Sigmoid colon (tissue), 6 donors: ENCODE measurements at regions not wholly inside any gene's neighbourhood (a gene's known extent, or its start where the extent isn't known, plus 50 kb on each side); places are given as distances from the start of the nearest gene placed in this dataset.
"Not testable (repeated sequence)": the region's sequence is repeated elsewhere in the genome, so short reads cannot be mapped to it uniquely, and the experiment has no call there.

Experiments used
- DNase-seq: peaks from one replicate; pipeline ENCODE4 v3.0.0-alpha.2; 2019
- H3K27ac ChIP-seq, 4 donors: fragments of 200-600 bp; sonication (generic); one replicate each; pipeline ENCODE4 v1.5.1; 2016 to 2019; ENCODE audit warnings: mild to moderate bottlenecking in 1 of 4
- H3K27me3 ChIP-seq, 3 donors: fragments of 200-600 bp; sonication (generic); one replicate each; pipeline ENCODE4 v1.5.1; 2019; ENCODE audit warnings: mild to moderate bottlenecking in 1 of 3
- H3K36me3 ChIP-seq, 4 donors: fragments of 200-600 bp; sonication (generic); one replicate each; pipeline ENCODE4 v1.5.1; 2016 to 2019
- H3K4me1 ChIP-seq, 4 donors: fragments of 200-600 bp; sonication (generic); one replicate each; pipeline ENCODE4 v1.5.1; 2017 to 2019
- H3K4me3 ChIP-seq, 4 donors: fragments of 200-600 bp; sonication (generic); one replicate each; pipeline ENCODE4 v1.5.1; 2017 to 2019; ENCODE audit warnings: mild to moderate bottlenecking in 2 of 4, moderate library complexity in 1 of 4
- H3K9me3 ChIP-seq, 4 donors: fragments of 200-600 bp in 3 of 4; sonication (generic) in 3 of 4; one replicate each; pipeline versions ENCODE4 v1.5.1 to v1.6.1; 2013 to 2019
- EP300 ChIP-seq, 4 donors: sonication (generic); formaldehyde crosslinking; IDR thresholded peaks; one replicate each; pipeline ENCODE4 v1.6.1; 2017; ENCODE audit warnings: antibody characterized with exemption in 4 of 4
- POLR2A ChIP-seq, 2 donors: fragments of 450-650 bp; IDR thresholded peaks; one replicate each; pipeline ENCODE4 v1.6.1; 2016; ENCODE audit warnings: antibody characterized with exemption in 2 of 2, mild to moderate bottlenecking in 2 of 2, moderate library complexity in 2 of 2
- POLR2AphosphoS5 ChIP-seq, 4 donors: sonication (generic); formaldehyde crosslinking; IDR thresholded peaks; one replicate each; pipeline ENCODE4 v1.6.1; 2017; ENCODE audit warnings: antibody characterized with exemption in 4 of 4
- WGBS, 2 donors: extraction: QIAGEN DNeasy Blood & Tissue Kit; methylation state at CpG; one replicate each; pipeline ENCODE4 v1.1.7; 2013; 5-methylcytosine and 5-hydroxymethylcytosine counted together
- intact Hi-C: fragments of 100-400 bp; cut with DNase I; formaldehyde crosslinking; loops from one replicate; pipeline ENCODE4 v1.15.1; 2023
- TF ChIP-seq, protein P1 (sequence below), 4 experiments: fragments of 450-650 bp in 3 of 4; fragments of 200-600 bp in 1 of 4; IDR thresholded peaks; one replicate each; pipeline ENCODE4 v1.5.1; 2016 to 2019; ENCODE audit warnings: antibody characterized with exemption in 4 of 4, mild to moderate bottlenecking in 3 of 4, moderate library complexity in 2 of 4
- donor health status: healthy with polysubstance abuse.
- donor health status: healthy.

DNA sequence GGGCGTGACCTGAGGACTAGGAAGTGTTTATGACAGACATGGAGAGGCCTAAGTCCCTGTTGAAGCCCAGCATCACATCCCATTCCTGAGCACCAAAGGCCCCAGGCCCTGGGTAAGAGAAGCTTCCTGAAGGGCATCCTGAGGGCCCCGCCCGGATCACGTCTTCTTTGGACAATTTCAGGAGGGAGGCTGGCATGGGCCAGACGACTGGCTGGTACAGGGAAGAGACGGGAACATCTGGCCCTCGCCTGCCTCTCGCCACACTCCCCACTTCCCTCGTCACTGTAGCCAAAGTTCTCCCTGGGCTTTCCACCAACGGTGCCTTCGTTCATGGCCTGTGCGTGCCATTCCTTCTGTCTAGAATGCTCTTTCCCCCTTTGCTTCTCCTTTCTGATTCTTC is 128.1 kb downstream of the LRRC37A3 start:
- H3K27ac ChIP-seq, H3K4me3 ChIP-seq, H3K9me3 ChIP-seq, DNase-seq, intact Hi-C loops, H3K4me1 ChIP-seq: not testable (repeated sequence)
- peaks cover 0 to 17% (median 0%) of the 10 kb centered on the region in 3 donors for H3K27me3 ChIP-seq
- H3K36me3 ChIP-seq: peaks cover 0 to 37% (median 6%) of the 10 kb centered on the region in 4 donors
- WGBS, 2 donors: 90 to 93% methylated on average over 12 of the region's 12 CpGs

DNA sequence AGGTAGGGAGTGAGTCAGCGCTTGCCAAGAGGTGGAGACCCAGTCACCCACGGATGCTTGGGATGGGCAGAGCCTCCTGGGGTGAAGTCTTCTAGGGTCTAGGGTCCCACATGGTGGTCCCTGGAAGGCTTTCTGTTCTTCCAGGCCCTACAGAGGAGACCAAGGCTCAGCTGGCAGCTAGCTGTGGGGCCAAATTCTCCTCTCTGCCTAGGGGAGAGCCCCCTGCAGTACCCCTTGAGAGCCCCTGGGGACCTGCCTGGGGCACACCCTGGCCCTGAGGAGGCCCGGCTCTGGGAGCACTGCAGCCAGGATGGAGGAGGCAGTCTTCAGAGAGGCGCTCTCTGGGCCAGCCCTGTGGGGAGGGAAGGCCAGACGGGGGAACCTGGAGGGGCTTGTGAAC is 128.6 kb upstream of the SMURF2 start:
- H3K9me3 ChIP-seq, H3K4me1 ChIP-seq, H3K27ac ChIP-seq, H3K4me3 ChIP-seq, intact Hi-C loops: not testable (repeated sequence)
- Histone ChIP-seq H3K36me3 (peaks cover under 1 to 42% (median 11%) of the 10 kb centered on the region in 4 donors), H3K27me3 (peaks cover 0 to 22% (median 4%) of the 10 kb centered on the region in 3 donors)
- 90 to 91% methylated on average over 5 of the region's 5 CpGs for WGBS, 2 donors
- peak; percentile 26 for DNase-seq

DNA sequence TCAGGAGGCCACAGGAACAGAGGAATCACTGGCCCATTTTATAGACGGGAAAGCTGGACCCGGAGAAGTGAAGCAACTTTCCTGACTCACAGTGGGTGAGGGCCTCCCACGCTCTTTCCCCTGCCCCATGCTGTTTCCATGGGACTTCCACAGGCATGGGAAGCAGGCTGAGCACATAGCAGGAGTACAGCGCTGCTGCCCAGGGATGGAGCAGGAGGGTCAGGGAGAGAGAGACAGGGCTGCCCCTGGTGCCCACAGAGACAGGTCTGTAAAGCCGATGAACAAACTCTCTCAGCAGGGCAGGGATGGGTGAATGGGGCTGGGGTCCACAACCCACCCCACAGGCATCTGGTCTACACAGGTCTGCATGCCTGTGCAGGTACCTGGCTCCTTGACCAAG is 128.1 kb upstream of the SMURF2 start:
- intact Hi-C loops, H3K4me1 ChIP-seq, H3K9me3 ChIP-seq, H3K27ac ChIP-seq, H3K4me3 ChIP-seq: not testable (repeated sequence)
- peaks cover 0 to 27% (median 9%) of the 10 kb centered on the region in 3 donors for H3K27me3 ChIP-seq
- WGBS, 2 donors: 96 to 97% methylated on average over 5 of the region's 5 CpGs
- DNase-seq: peak; percentile 45
- H3K36me3 ChIP-seq: peaks cover 5 to 47% (median 13%) of the 10 kb centered on the region in 4 donors

DNA sequence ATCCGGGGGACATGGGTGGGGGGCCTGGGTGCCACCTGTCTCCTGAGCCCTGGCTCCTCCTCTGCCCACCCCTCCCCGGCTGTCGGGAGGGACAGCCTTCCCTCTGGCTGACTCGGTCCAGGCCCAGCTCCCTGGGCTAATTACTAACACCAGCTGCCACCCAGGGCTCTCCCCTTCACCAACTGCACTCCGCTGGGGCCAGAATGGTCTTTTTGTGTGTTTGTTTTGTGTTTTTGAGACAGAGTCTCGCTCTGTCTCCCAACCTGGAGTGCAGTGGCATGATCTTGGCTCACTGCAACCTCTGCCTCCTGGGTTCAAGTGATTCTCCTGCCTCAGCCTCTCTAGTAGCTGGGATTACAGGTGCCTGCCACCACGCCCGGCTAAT is 126.9 kb upstream of the SMURF2 start:
- peak; percentile 25 for DNase-seq
- Histone ChIP-seq H3K36me3 (peaks cover 9 to 49% (median 22%) of the 10 kb centered on the region in 4 donors), H3K27me3 (peaks cover 0 to 38% (median 21%) of the 10 kb centered on the region in 3 donors)
- WGBS, 2 donors: 90 to 92% methylated on average over 8 of the region's 8 CpGs
- H3K27ac ChIP-seq, H3K4me1 ChIP-seq, H3K4me3 ChIP-seq, intact Hi-C loops, H3K9me3 ChIP-seq: not testable (repeated sequence)

DNA sequence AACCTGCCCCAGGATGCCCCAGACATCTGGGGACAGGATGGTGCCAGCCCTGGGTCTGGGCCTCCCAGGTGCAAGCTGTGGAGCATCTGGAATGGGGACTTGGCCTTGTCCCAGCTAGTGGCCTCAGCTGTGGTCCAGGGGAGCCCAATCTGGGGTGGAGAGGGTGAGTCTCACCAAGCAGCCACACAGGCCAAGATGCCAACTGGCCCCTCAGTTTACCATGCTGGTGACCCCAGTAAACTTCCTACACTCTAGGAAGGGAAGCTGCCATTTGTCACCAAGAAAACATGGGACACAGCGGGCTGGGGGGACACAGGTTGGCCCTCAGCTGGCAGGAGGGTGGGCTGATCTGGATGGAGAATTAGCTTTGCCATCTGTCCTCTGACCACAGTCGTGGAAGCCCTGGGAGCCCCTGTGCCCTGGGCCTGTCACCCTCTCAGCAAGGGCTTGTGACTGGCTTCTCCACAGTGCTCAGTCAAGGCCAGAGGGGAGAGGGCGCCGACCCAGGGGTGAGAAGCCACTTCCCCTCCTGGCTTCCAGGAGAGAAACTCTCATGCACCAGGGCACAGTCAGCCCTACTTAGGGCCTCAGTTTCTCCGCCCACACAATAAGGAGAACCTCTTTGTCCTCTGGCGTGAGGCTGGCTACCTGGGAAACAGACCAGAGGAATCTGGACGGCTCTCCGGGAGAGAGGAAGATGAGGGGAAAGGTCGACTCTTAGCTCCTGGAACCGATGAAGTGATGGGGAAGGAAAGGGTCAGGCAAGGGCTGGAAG is 126.4 kb upstream of the SMURF2 start:
- no peak overlapping the region for H3K4me3 ChIP-seq
- intact Hi-C loops: no loop called here
- H3K27me3 ChIP-seq: peaks cover 4 to 44% (median 26%) of the 10 kb centered on the region in 3 donors
- peaks cover 9 to 51% (median 25%) of the 10 kb centered on the region in 4 donors for H3K36me3 ChIP-seq
- no peaks in the 10 kb centered on the region for H3K9me3 ChIP-seq
- TF ChIP-seq POLR2AphosphoS5 (IDR thresholded peaks at IDR 0.05) (no peak), POLR2A (IDR thresholded peaks at IDR 0.05) (no peak)
- TF ChIP-seq, protein P1, sequence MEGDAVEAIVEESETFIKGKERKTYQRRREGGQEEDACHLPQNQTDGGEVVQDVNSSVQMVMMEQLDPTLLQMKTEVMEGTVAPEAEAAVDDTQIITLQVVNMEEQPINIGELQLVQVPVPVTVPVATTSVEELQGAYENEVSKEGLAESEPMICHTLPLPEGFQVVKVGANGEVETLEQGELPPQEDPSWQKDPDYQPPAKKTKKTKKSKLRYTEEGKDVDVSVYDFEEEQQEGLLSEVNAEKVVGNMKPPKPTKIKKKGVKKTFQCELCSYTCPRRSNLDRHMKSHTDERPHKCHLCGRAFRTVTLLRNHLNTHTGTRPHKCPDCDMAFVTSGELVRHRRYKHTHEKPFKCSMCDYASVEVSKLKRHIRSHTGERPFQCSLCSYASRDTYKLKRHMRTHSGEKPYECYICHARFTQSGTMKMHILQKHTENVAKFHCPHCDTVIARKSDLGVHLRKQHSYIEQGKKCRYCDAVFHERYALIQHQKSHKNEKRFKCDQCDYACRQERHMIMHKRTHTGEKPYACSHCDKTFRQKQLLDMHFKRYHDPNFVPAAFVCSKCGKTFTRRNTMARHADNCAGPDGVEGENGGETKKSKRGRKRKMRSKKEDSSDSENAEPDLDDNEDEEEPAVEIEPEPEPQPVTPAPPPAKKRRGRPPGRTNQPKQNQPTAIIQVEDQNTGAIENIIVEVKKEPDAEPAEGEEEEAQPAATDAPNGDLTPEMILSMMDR (IDR thresholded peaks at IDR 0.05): no peak
- peak; percentile 59 for DNase-seq
- H3K27ac ChIP-seq: no peak overlapping the region
- H3K4me1 ChIP-seq: no peaks in the 10 kb centered on the region
- WGBS, 2 donors: 88 to 92% methylated on average over 10 of the region's 10 CpGs

DNA sequence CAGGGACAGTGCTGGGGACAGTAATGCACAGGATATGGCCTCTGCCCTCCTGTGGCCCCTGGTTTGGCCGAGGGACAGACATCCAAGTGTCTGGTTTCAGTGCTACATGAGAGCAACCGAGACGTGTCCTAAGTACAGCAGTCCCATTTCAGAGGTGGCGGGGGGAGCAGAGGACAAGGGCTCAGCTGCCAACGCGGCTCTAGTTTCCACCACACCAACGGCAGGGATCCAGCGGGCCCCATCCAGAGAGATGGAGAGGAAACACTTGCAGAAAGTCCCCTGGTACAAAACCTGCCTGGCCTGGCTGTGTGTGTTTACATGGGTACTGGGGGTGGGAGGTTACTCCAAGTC is 125.8 kb upstream of the SMURF2 start:
- WGBS, 2 donors: 85 to 89% methylated on average over 8 of the region's 8 CpGs
- Histone ChIP-seq H3K27me3 (peaks cover 6 to 50% (median 32%) of the 10 kb centered on the region in 3 donors), H3K4me3 (no peak overlapping the region), H3K36me3 (peaks cover 9 to 56% (median 26%) of the 10 kb centered on the region in 4 donors), H3K9me3 (no peaks in the 10 kb centered on the region), H3K4me1 (no peaks in the 10 kb centered on the region), H3K27ac (no peak overlapping the region)
- TF ChIP-seq, protein P1 (IDR thresholded peaks at IDR 0.05): no peak
- no peak for TF ChIP-seq EP300 (IDR thresholded peaks at IDR 0.05)
- no peak for TF ChIP-seq POLR2A (IDR thresholded peaks at IDR 0.05)
- intact Hi-C loops: no loop called here
- DNase-seq: no peak
